GM18951 (cell line): ENCODE measurements at regions not wholly inside any gene's neighbourhood (a gene's known extent, or its start where the extent isn't known, plus 50 kb on each side); places are given as distances from the start of the nearest gene placed in this dataset.

Experiments
- POLR2A ChIP-seq: IDR thresholded peaks from 4 replicates; pipeline ENCODE4 v1.6.1; 2011; ENCODE audit warnings: mild to moderate bottlenecking; ENCODE audit not compliant: insufficient read length, insufficient read depth; ENCODE audit errors: extremely low read depth
- in situ Hi-C: fragments of 300-500 bp; cut with MboI; formaldehyde crosslinking; loops from one replicate; pipeline ENCODE4 v1.12.0; 2022; ENCODE audit warnings: low sequenced_read_pairs, mixed read lengths, inconsistent platforms; ENCODE audit not compliant: unreplicated experiment

GRCh38 chr9:91036826-91037510 lies 235.3 kb downstream of the SYK start:
- no peak for TF ChIP-seq POLR2A
- in situ Hi-C loops: loop anchor here (25.0 kb wide), 1 partner anchor 400 kb away; no protein-coding TSS in a partner anchor

- no peak for TF ChIP-seq POLR2A
- in situ Hi-C loops: loop anchor here (25.0 kb wide), 1 partner anchor 400 kb away; no protein-coding TSS in a partner anchor
These were observed 236.2 kb downstream of the SYK start for GRCh38 chr9:91037511-91038482.

GRCh38 chr9:91038483-91039124 lies 237.0 kb downstream of the SYK start:
- TF ChIP-seq POLR2A: no peak
- in situ Hi-C loops: loop anchor here (25.0 kb wide), 1 partner anchor 399 kb away; no protein-coding TSS in a partner anchor

- in situ Hi-C loops: loop anchor here (25.0 kb wide), 1 partner anchor 398 kb away; no protein-coding TSS in a partner anchor
These were observed 237.7 kb downstream of the SYK start for GRCh38 chr9:91039125-91039834.

GRCh38 chr9:91039835-91040140 lies 238.2 kb downstream of the SYK start:
- no peak for TF ChIP-seq POLR2A
- in situ Hi-C loops: loop anchor here (25.0 kb wide), 1 partner anchor 398 kb away; no protein-coding TSS in a partner anchor

More at GRCh38 chr9:91039125-91039834, 237.7 kb downstream of the SYK start:
- no peak for TF ChIP-seq POLR2A

GRCh38 chr9:91040371-91041215 lies 239.0 kb downstream of the SYK start:
- TF ChIP-seq POLR2A: no peak
- in situ Hi-C loops: loop anchor here (25.0 kb wide), 1 partner anchor 397 kb away; no protein-coding TSS in a partner anchor

GRCh38 chr9:91042024-91042423 lies 240.4 kb downstream of the SYK start:
- no peak for TF ChIP-seq POLR2A
- in situ Hi-C loops: loop anchor here (25.0 kb wide), 1 partner anchor 395 kb away; no protein-coding TSS in a partner anchor

- in situ Hi-C loops: loop anchor here (25.0 kb wide), 1 partner anchor 395 kb away; no protein-coding TSS in a partner anchor
- TF ChIP-seq POLR2A: no peak
These were observed 240.9 kb downstream of the SYK start for GRCh38 chr9:91042541-91042940.

GRCh38 chr9:91043056-91043810 lies 241.6 kb downstream of the SYK start:
- no peak for TF ChIP-seq POLR2A
- in situ Hi-C loops: loop anchor here (25.0 kb wide), 1 partner anchor 394 kb away; no protein-coding TSS in a partner anchor

GRCh38 chr9:91043811-91044175 lies 242.2 kb downstream of the SYK start:
- in situ Hi-C loops: loop anchor here (25.0 kb wide), 1 partner anchor 394 kb away; no protein-coding TSS in a partner anchor
- TF ChIP-seq POLR2A: no peak

GRCh38 chr9:91044354-91044753 lies 242.7 kb downstream of the SYK start:
- in situ Hi-C loops: loop anchor here (25.0 kb wide), 1 partner anchor 393 kb away; no protein-coding TSS in a partner anchor
- no peak for TF ChIP-seq POLR2A
